ENCODE measurements at regions not wholly inside any gene's neighbourhood (a gene's known extent, or its start where the extent isn't known, plus 50 kb on each side); places are given as distances from the start of the nearest gene placed in this dataset.

DNA sequence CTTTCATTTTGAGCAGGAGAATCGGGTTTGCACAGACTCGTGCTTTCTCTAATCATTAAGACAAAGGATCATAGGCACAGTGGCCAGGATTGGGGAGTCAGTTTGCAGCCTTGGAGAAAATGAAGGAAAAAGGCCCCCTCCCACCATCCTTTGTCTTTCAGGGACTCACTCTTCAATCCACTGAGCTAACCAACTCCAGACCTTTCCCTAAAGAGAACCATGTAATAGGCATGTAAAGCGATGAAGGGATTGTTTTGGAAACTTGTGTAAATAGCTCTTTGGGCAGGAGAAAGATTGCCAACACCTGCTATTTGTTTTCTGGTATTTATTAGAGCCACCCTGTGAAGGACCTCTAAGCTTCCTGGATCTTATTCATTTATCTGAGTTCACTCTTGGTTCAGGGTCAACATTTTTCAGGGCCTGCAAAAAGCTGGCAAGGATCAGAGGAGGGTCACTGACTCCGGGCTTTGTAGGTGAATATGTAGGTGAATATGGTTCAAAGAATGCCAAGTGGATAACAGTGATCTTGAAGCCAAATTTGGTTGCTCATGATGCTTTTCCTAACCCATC lies 192.6 kb upstream of the FGGY start:
- WGBS (ENCODE audit: insufficient coverage), result no CpG with 5 or more reads among the region's 4 CpGs
- Histone ChIP-seq H3K4me3 (ENCODE audit: low read depth, low read length) (no peak overlapping the region), H3K27ac (ENCODE audit: low read depth, low read length) (no peak overlapping the region), H3K4me1 (ENCODE audit: control insufficient read depth, insufficient read depth, low read length) (peaks cover 4% of the 10 kb centered on the region), H3K36me3 (ENCODE audit: control insufficient read depth, insufficient read depth, low read length) (no peaks in the 10 kb centered on the region), H3K9me3 (ENCODE audit: control insufficient read depth, insufficient read depth, low read length) (no peaks in the 10 kb centered on the region), H3K27me3 (ENCODE audit: control insufficient read depth, insufficient read depth, low read length) (no peaks in the 10 kb centered on the region)
- no peak for DNase-seq (ENCODE audit: low read depth in 4 of 6, low spot score in 6 of 6)

DNA sequence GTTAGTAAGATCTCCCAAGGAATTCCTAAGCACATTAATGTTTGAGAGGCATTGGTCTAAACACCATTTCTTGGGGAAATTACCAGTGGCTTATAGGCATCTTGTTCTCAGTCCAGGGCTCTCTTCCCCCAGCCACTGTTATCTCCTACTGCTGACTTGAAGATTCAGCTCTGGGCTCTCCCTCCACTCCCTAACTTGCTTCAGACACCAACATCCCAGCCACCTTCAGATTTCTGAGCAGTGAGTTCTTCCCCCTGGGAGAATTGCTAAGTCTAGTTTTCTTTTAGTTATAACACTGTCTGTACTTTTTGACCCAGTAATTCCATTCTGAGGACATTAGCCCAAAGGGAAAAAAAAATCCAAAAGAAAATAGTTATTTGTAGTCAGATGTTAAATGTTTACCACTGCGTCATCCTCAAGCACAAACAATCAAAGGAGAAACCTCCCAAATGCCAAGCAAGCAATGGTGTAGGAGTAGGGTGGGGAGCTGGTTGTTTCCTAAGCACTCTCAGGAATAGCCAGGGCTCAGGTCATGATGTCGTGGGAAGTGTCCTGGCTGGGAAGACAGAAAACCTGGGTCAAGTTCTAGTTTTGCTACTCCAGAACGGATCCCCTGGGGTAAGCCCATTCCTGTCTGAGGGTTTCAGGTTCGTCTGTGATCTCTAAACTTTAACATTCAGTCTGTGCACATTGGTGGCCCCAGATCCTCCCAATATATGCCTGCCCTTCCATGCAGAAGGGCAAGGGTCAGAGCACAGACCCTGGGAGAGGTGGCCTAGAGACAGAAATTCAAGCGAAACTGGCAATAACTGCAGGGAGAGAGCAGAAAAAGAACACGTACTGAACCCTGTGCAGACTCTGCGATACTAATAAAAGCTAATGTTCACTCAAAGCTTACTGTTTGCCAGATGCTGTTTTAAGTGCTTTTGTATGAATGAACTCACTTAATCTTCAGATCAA lies 191.1 kb upstream of the FGGY start:
- H3K9me3 ChIP-seq (ENCODE audit: control insufficient read depth, insufficient read depth, low read length), result no peaks in the 10 kb centered on the region
- no peaks in the 10 kb centered on the region for H3K36me3 ChIP-seq (ENCODE audit: control insufficient read depth, insufficient read depth, low read length)
- peak in 1 of 6 donors; percentile 42 for DNase-seq (ENCODE audit: low read depth in 4 of 6, low spot score in 6 of 6)
- 67% methylated on average over 4 of the region's 7 CpGs for WGBS (ENCODE audit: insufficient coverage)
- no peak overlapping the region for H3K27ac ChIP-seq (ENCODE audit: low read depth, low read length)
- H3K4me3 ChIP-seq (ENCODE audit: low read depth, low read length), result no peak overlapping the region
- H3K4me1 ChIP-seq (ENCODE audit: control insufficient read depth, insufficient read depth, low read length), result peaks cover 4% of the 10 kb centered on the region
- no peaks in the 10 kb centered on the region for H3K27me3 ChIP-seq (ENCODE audit: control insufficient read depth, insufficient read depth, low read length)

DNA sequence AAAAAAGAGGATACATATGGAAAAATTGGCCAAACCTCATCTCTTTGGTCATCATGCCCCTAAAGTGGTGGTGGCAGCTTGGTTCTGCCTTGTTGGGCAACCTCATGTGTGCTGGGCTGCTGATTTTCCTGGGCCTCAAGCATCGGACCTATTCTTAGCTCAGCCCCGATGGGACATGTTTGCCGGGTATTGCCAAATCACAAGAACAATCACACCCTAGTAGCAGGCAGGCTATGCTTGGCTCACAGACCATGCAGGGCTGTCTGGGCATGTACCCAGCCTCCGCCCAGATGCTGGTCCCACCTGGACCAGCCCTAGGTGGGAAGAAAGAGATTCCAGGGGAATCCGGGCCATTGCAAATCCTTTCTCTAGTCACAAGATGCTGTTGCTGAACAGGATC lies 189.4 kb upstream of the FGGY start:
- WGBS (ENCODE audit: insufficient coverage), result 93% methylated on average over 5 of the region's 5 CpGs
- Histone ChIP-seq H3K27me3 (ENCODE audit: control insufficient read depth, insufficient read depth, low read length) (no peaks in the 10 kb centered on the region), H3K4me1 (ENCODE audit: control insufficient read depth, insufficient read depth, low read length) (peaks cover 4% of the 10 kb centered on the region), H3K27ac (ENCODE audit: low read depth, low read length) (no peak overlapping the region), H3K4me3 (ENCODE audit: low read depth, low read length) (no peak overlapping the region), H3K9me3 (ENCODE audit: control insufficient read depth, insufficient read depth, low read length) (no peaks in the 10 kb centered on the region), H3K36me3 (ENCODE audit: control insufficient read depth, insufficient read depth, low read length) (no peaks in the 10 kb centered on the region)
- peak in 1 of 6 donors; percentile 34 for DNase-seq (ENCODE audit: low read depth in 4 of 6, low spot score in 6 of 6)

DNA sequence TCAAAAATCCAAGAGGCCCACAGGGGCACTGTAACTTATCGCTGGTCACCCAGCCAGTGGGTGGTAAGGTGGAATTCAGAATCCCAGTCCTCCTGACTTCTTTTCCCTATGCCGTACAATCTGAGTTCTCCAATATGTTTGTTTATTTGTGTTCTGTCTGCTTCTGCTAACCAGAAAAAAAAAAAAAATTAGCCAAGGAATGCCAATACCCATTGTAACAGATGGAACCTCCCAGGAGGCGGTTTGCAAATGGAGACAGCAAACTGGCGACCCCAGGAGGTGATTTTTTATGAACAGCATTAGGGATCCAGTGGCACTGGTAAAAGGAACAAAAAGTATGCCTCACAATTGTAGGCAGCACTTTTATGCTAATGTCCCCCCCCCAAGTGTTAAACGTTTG lies 189.0 kb upstream of the FGGY start:
- Histone ChIP-seq H3K4me1 (ENCODE audit: control insufficient read depth, insufficient read depth, low read length) (peaks cover 4% of the 10 kb centered on the region), H3K27me3 (ENCODE audit: control insufficient read depth, insufficient read depth, low read length) (no peaks in the 10 kb centered on the region), H3K4me3 (ENCODE audit: low read depth, low read length) (no peak overlapping the region), H3K27ac (ENCODE audit: low read depth, low read length) (no peak overlapping the region), H3K9me3 (ENCODE audit: control insufficient read depth, insufficient read depth, low read length) (no peaks in the 10 kb centered on the region), H3K36me3 (ENCODE audit: control insufficient read depth, insufficient read depth, low read length) (no peaks in the 10 kb centered on the region)
- DNase-seq (ENCODE audit: low read depth in 4 of 6, low spot score in 6 of 6), result peak in 2 of 6 donors; percentile 25 to 78
- no CpG with 5 or more reads among the region's 5 CpGs for WGBS (ENCODE audit: insufficient coverage)

DNA sequence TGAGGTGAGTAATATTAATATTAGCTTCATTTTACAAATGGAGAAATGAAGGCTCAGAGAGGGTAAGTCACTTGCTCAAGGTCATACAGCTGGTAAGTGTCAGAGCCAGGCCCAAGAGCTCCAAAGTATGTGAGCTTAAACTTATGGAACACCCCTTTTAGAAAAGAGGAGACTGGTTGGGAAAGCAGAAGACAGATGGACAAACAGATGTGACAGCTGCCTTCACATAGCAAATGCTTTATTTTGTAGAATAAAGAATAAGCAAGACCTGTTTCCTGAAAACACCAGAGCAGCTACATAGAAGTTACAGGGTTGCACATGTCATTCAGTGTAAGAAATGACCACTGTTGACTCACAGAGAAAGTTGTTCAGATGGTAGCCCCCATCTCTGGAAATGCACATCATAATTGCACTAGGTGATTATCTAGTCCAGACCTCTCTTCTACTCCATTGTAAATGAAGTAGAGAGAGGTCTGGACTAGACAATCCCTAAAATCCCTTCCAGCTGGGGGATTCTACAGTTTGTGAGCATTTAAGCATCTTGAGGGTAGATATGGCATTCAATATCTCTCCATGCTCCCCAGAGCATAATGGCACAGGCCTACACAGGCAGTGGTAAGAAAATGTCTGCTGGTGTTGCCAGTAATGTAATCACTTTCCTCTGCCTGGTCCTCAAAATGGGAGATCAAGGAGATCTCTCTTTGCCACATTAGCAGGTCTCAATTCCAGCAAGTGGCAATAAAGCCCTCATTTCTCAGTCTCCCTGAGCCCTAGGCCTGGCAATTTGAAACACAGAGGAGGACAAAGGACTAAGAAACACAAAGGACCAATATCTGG lies 188.2 kb upstream of the FGGY start:
- H3K36me3 ChIP-seq (ENCODE audit: control insufficient read depth, insufficient read depth, low read length), result no peaks in the 10 kb centered on the region
- H3K9me3 ChIP-seq (ENCODE audit: control insufficient read depth, insufficient read depth, low read length), result no peaks in the 10 kb centered on the region
- no peak overlapping the region for H3K27ac ChIP-seq (ENCODE audit: low read depth, low read length)
- DNase-seq (ENCODE audit: low read depth in 4 of 6, low spot score in 6 of 6), result no peak
- H3K4me3 ChIP-seq (ENCODE audit: low read depth, low read length), result no peak overlapping the region
- H3K27me3 ChIP-seq (ENCODE audit: control insufficient read depth, insufficient read depth, low read length), result no peaks in the 10 kb centered on the region
- peaks cover 4% of the 10 kb centered on the region for H3K4me1 ChIP-seq (ENCODE audit: control insufficient read depth, insufficient read depth, low read length)

DNA sequence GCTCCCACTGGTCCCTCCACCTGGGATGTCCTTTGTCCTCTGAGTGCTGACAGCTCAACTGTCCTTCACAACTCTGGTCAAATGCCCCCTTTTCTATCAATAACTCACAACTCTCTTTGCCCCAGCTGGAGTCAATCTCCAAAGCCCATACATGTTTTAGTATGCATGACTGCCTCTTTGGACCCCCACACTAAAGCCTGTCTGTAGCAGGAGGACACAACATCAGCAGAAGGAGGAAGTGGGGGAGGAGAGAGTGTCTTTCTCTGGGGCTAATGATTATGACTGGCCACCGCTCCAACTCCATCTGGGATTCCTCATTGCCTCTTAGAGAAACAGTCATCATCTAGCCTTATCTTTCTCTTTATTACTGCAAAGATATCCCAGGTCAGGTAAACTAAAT lies 186.6 kb upstream of the FGGY start:
- WGBS (ENCODE audit: insufficient coverage), result 100% methylated on average over 1 of the region's 1 CpG
- Histone ChIP-seq H3K36me3 (ENCODE audit: control insufficient read depth, insufficient read depth, low read length) (no peaks in the 10 kb centered on the region), H3K9me3 (ENCODE audit: control insufficient read depth, insufficient read depth, low read length) (no peaks in the 10 kb centered on the region), H3K27ac (ENCODE audit: low read depth, low read length) (no peak overlapping the region), H3K4me1 (ENCODE audit: control insufficient read depth, insufficient read depth, low read length) (peaks cover 4% of the 10 kb centered on the region), H3K4me3 (ENCODE audit: low read depth, low read length) (no peak overlapping the region), H3K27me3 (ENCODE audit: control insufficient read depth, insufficient read depth, low read length) (no peaks in the 10 kb centered on the region)
- DNase-seq (ENCODE audit: low read depth in 4 of 6, low spot score in 6 of 6), result no peak

DNA sequence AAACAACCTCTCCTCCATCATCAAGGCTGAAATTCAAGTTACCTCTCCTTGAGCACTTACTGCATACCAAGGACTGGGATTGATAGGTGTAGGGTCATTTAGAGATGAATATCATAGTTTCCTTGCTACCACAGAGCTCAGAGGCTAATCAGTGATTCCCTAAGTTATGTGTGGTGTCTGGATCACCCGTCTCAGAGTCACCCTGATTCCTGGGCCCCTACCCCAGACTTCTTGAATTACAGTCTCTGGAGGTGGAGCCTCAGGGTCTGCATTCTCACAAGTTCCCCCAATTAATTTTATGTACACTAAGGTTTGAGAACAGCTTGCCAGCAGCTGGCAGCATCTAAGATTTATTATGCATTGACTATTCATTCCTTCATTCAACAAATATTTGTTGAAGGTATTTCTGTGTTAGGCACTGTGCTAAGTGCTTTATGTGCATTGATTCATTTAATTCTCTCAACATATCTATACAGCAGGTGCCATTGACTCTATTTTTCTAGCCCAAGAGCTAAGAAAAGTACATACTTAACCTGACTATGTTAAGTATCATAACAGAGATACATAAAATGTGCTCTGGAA lies 182.9 kb upstream of the FGGY start:
- H3K4me3 ChIP-seq (ENCODE audit: low read depth, low read length), result no peak overlapping the region

DNA sequence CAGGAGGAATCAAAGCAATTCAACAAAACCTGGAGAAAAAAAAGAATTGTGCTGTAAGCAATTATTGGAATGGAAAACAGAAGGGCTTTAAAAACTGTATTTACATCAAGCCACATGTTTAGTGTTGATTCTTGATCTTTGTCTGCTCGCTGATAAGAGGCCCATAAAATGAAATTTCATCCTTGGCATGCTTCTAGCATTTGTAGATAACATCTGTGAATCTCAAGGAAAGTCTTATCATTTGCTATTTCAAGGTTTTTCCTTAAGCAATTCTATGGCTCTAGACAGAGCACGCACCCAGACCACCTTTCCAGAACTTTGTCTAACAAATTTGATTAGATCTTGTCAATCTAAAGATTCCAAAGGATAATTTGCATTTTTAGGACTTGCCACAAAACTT lies 181.0 kb upstream of the FGGY start:
- Histone ChIP-seq H3K36me3 (ENCODE audit: control insufficient read depth, insufficient read depth, low read length) (no peaks in the 10 kb centered on the region), H3K27me3 (ENCODE audit: control insufficient read depth, insufficient read depth, low read length) (no peaks in the 10 kb centered on the region), H3K4me3 (ENCODE audit: low read depth, low read length) (no peak overlapping the region), H3K9me3 (ENCODE audit: control insufficient read depth, insufficient read depth, low read length) (no peaks in the 10 kb centered on the region), H3K27ac (ENCODE audit: low read depth, low read length) (no peak overlapping the region), H3K4me1 (ENCODE audit: control insufficient read depth, insufficient read depth, low read length) (no peaks in the 10 kb centered on the region)
- WGBS (ENCODE audit: insufficient coverage), result 100% methylated on average over 1 of the region's 2 CpGs
- DNase-seq (ENCODE audit: low read depth in 4 of 6, low spot score in 6 of 6), result no peak

More for the DNA sequence above, 182.9 kb upstream of the FGGY start:
- no peak for DNase-seq (ENCODE audit: low read depth in 4 of 6, low spot score in 6 of 6)
- no peak overlapping the region for H3K27ac ChIP-seq (ENCODE audit: low read depth, low read length)
- H3K4me1 ChIP-seq (ENCODE audit: control insufficient read depth, insufficient read depth, low read length), result no peaks in the 10 kb centered on the region
- no peaks in the 10 kb centered on the region for H3K36me3 ChIP-seq (ENCODE audit: control insufficient read depth, insufficient read depth, low read length)
- WGBS (ENCODE audit: insufficient coverage), result no CpG with 5 or more reads among the region's 1 CpG
- H3K9me3 ChIP-seq (ENCODE audit: control insufficient read depth, insufficient read depth, low read length), result no peaks in the 10 kb centered on the region
- H3K27me3 ChIP-seq (ENCODE audit: control insufficient read depth, insufficient read depth, low read length), result no peaks in the 10 kb centered on the region

DNA sequence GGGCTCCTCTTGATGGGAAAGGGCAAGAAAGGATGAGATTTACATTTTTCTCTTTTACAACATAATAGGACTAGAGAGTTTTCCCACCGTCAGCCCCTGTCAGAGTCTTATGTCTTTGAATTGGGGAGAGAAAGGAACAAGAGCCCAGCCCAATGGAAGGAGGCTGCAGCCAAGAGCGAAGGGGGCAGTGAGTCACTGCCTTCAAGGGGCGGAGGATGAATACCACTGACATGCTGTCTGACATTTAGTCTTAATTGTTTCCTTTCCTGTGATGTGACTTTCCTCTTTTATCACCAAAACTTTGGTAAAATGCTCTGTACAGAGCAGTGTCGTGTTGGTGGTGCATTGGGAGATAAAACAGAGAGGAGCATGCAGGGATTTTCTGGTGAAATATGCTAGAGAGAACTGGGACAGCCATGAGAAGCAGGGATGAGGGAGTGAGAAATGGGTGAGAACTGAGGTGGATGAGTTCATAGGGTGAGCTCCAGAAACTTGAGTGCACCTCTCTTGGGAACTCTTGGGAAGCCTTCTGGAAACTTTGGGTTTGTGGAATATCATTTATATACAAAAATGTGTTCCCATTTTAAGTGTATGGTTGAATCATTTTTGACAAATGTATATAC lies 179.9 kb upstream of the FGGY start:
- DNase-seq (ENCODE audit: low read depth in 4 of 6, low spot score in 6 of 6), result no peak
- Histone ChIP-seq H3K9me3 (ENCODE audit: control insufficient read depth, insufficient read depth, low read length) (no peaks in the 10 kb centered on the region), H3K27ac (ENCODE audit: low read depth, low read length) (no peak overlapping the region), H3K4me3 (ENCODE audit: low read depth, low read length) (no peak overlapping the region), H3K4me1 (ENCODE audit: control insufficient read depth, insufficient read depth, low read length) (no peaks in the 10 kb centered on the region), H3K27me3 (ENCODE audit: control insufficient read depth, insufficient read depth, low read length) (no peaks in the 10 kb centered on the region), H3K36me3 (ENCODE audit: control insufficient read depth, insufficient read depth, low read length) (no peaks in the 10 kb centered on the region)
- WGBS (ENCODE audit: insufficient coverage), result 58% methylated on average over 2 of the region's 4 CpGs
